Activated naive CD4-positive, alpha-beta T cell treated with anti-CD3 and anti-CD28 coated beads, Interleukin-2, amount 50 U/mL, for 24 hours (primary cell): ENCODE measurements at regions not wholly inside any gene's neighbourhood (a gene's known extent, or its start where the extent isn't known, plus 50 kb on each side); places are given as distances from the start of the nearest gene placed in this dataset.

ENCODE experiments used
- H3K27ac Mint-ChIP-seq: one replicate; pipeline ENCODE4 v1.8.0; 2021; ENCODE audit warnings: mild to moderate bottlenecking, mixed read lengths
- H3K27me3 Mint-ChIP-seq: one replicate; pipeline ENCODE4 v1.8.0; 2021; ENCODE audit warnings: mixed read lengths
- H3K36me3 Mint-ChIP-seq: one replicate; pipeline ENCODE4 v1.8.0; 2021; ENCODE audit warnings: mixed read lengths
- H3K4me1 Mint-ChIP-seq: one replicate; pipeline ENCODE4 v1.8.0; 2021; ENCODE audit warnings: mixed read lengths
- H3K4me3 Mint-ChIP-seq: one replicate; pipeline ENCODE4 v1.8.0; 2021; ENCODE audit warnings: mild to moderate bottlenecking, mixed read lengths
- H3K9me3 Mint-ChIP-seq: one replicate; pipeline ENCODE4 v1.8.0; 2021; ENCODE audit warnings: mixed read lengths

DNA sequence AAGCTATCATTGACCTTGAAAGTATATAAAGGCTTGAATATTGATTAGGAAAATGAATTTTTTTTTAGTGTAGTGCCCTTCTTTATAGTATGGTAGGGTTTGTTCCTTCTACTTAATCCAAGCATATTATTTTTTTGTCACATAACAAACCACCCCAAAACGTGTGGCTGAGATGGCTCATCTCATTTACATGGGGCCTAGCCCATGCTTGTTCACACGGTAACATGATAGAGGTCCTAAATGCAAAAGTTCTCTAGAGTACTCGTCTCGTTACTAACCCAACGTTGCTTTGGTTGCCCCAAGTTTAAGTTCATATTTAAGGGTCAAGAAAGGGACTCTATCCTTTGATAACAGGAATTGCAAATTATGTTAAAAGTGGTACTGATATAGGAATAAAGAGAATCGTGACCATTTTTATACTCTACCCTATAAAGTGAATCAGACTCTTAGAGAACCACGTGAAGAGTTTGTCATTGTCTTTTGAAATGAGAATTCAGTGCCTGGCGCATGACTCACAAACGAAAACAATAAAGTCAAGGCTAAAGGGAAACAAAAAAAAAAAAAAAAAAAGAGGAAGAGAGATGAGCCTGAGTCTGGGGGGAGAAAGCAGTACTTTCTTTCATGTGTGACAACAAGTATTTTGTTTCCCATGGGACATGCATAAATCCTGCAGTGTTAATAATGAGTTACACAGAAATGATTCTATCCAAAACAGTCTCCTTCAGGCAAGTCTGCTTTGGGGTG lies 402.8 kb upstream of the NWD2 start:
- H3K36me3 Mint-ChIP-seq, result no peaks in the 10 kb centered on the region
- H3K27me3 Mint-ChIP-seq, result no peaks in the 10 kb centered on the region
- H3K4me3 Mint-ChIP-seq, result no peak overlapping the region
- H3K27ac Mint-ChIP-seq, result no peak overlapping the region
- H3K4me1 Mint-ChIP-seq, result no peaks in the 10 kb centered on the region
- H3K9me3 Mint-ChIP-seq, result no peaks in the 10 kb centered on the region

DNA sequence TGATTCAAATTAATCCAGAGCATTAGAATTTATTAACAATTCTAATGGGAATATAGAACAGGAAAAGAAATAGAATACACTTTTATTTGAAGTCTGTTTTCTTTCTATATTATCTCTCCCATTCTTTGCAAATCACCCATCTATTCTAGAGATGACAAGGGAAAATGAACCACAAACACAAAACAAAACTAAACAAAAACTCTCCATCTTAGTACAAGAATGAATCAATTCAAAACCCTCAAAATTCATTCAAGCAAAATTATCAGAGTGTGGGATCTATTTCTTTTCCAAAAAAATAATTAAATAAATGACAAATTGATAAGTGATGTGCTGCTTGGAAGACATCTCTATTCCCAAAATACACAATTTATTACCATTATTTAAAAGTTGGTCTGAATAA lies 400.1 kb upstream of the NWD2 start:
- Mint-ChIP-seq H3K27me3 (peaks cover 2% of the 10 kb centered on the region), H3K4me1 (no peaks in the 10 kb centered on the region), H3K4me3 (no peak overlapping the region), H3K9me3 (no peaks in the 10 kb centered on the region), H3K36me3 (no peaks in the 10 kb centered on the region), H3K27ac (no peak overlapping the region)

DNA sequence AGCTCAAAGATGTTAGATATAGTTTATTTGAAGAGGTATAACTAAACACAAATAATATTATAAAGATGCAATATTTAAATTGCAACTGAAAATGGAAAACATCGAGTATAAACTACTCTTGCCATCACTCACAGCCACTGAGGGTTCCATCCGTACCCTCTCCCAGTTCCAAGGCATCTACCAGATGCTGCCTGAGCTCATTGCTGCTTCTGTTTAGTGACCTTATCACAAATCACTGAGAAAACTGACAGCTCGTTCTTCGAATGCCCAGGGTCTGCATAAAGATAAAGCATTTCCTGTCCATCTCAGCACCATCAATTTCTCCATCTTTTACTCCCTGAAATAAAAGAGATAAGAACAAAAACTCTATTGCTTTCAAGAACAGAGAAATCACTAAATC lies 391.7 kb upstream of the NWD2 start:
- peaks cover 3% of the 10 kb centered on the region for H3K27me3 Mint-ChIP-seq
- H3K4me3 Mint-ChIP-seq, result no peak overlapping the region
- no peaks in the 10 kb centered on the region for H3K9me3 Mint-ChIP-seq
- H3K4me1 Mint-ChIP-seq, result no peaks in the 10 kb centered on the region
- H3K36me3 Mint-ChIP-seq, result no peaks in the 10 kb centered on the region
- no peak overlapping the region for H3K27ac Mint-ChIP-seq

DNA sequence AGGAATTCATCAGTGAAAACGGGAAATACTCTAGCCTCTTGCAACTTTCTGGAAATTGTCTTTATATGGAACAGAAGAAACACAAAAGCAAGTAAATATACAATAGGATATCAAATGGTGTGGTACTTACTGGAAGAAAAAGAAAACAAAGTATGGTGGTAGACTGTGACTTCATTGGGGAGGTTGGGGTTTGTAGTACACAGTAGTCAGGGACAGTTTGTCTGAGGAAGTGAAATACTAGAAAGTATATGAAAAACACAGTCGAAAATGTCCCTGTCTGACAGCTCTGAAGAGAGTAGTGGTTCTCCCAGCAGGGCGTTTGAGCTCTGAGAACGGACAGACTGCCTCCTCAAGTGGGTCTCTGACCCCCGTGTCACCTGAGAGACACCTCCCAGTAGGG lies 390.0 kb upstream of the NWD2 start:
- Mint-ChIP-seq H3K27ac (no peak overlapping the region), H3K4me1 (no peaks in the 10 kb centered on the region), H3K9me3 (no peaks in the 10 kb centered on the region), H3K27me3 (peaks cover 1% of the 10 kb centered on the region), H3K36me3 (no peaks in the 10 kb centered on the region), H3K4me3 (no peak overlapping the region)

DNA sequence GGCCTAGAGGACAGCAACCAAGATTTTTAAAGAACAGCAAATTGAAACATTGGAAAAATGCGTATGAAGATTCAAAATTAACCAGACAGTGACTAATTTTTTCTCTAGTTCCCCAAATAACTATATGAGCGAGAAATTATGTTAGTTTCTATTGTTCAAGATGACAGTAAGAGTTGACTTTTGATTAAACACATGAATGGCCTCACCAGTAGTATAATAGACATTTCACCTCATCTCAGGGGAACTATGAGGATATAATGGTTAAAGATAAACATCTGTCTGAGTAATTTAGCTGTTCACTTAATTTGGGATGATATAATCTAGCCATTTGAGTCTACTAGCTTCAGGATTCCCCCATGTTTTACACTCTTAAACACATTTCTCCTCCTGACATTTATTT lies 380.9 kb upstream of the NWD2 start:
- H3K4me1 Mint-ChIP-seq, result no peaks in the 10 kb centered on the region
- no peaks in the 10 kb centered on the region for H3K9me3 Mint-ChIP-seq
- no peak overlapping the region for H3K27ac Mint-ChIP-seq

DNA sequence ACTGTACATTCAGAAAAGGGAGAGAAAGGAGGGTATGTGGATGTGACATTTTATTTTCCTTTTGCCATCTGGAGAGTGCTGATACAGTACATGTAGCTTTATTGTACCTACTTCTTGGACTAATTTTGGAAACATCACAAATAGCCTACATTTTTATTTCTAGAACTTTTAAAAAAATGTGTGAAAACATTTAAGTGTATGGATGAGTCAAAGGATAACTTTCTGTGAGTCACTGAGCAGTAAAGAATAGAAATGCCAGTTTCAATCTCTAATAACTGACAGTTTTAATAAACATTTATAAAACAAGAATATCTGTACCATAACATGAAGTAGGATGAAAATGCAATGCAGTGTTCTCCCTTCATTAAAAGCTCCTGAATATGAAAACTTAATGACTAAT lies 374.4 kb upstream of the NWD2 start:
- Mint-ChIP-seq H3K36me3 (no peaks in the 10 kb centered on the region), H3K4me1 (no peaks in the 10 kb centered on the region), H3K9me3 (no peaks in the 10 kb centered on the region), H3K4me3 (no peak overlapping the region), H3K27ac (no peak overlapping the region), H3K27me3 (peaks cover 2% of the 10 kb centered on the region)

More for the DNA sequence above, 380.9 kb upstream of the NWD2 start:
- H3K36me3 Mint-ChIP-seq, result no peaks in the 10 kb centered on the region
- no peaks in the 10 kb centered on the region for H3K27me3 Mint-ChIP-seq
- H3K4me3 Mint-ChIP-seq, result no peak overlapping the region

DNA sequence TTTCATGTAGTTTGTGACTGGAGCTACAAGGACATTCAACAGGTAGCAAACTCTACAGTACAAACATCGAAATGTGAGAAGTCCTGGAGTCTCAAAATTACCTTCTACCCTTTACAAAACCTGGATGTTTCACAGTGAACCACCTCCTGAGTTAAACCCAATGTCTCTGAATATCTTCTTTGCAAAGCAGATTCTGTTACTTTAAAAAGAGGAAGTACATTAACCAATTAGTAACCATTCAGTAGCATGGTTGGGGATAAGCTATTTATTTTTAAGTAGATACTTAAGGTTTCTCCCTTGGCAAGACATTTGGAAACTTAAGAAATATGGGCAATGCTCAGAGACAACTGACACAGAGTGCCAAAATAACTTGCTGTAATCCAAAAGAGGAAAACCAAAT lies 371.9 kb upstream of the NWD2 start:
- H3K4me1 Mint-ChIP-seq, result no peaks in the 10 kb centered on the region
- H3K27me3 Mint-ChIP-seq, result peaks cover 2% of the 10 kb centered on the region
- no peak overlapping the region for H3K4me3 Mint-ChIP-seq
- no peak overlapping the region for H3K27ac Mint-ChIP-seq
- no peaks in the 10 kb centered on the region for H3K9me3 Mint-ChIP-seq
- no peaks in the 10 kb centered on the region for H3K36me3 Mint-ChIP-seq

DNA sequence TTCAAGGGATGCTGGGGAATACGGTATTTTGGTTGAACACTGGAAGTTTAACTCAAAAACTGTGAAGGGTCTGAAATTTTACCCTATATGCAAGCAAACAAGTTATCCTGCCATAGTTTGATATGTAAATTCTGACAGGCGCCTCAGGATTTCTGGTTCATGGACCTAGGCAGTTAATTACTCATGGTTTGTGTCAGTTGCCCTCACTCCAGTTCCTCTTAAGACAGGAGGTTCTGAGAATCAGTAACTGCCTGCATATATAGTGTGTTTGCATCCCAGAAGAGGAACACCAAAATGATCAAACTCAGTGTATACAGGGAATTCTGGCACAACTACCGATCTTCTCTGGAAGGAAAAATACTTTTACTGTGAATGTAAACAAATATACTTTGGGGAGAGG lies 360.4 kb upstream of the NWD2 start:
- no peak overlapping the region for H3K27ac Mint-ChIP-seq
- no peaks in the 10 kb centered on the region for H3K4me1 Mint-ChIP-seq
- H3K27me3 Mint-ChIP-seq, result no peaks in the 10 kb centered on the region
- no peaks in the 10 kb centered on the region for H3K36me3 Mint-ChIP-seq
- H3K9me3 Mint-ChIP-seq, result peaks cover 6% of the 10 kb centered on the region
- H3K4me3 Mint-ChIP-seq, result no peak overlapping the region

DNA sequence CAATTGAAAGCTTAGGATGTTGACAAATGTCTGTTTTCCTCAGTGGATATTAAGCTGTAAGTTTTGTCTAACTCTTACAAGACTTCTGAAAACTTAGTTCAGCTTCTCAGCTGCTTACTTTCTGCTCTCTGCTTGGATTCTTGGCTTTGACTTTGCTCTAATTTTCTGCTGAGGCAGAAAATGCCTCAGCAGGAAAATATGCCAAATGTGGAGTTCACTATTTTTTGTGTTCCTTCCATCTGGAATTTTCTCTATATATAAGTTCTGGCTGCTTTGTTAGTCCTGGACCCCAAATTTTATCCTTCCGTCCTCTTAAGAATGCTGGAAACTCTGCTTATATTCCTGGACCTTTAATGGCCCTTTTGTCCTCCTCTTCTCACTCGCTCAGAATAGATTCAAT lies 352.6 kb upstream of the NWD2 start:
- Mint-ChIP-seq H3K36me3 (no peaks in the 10 kb centered on the region), H3K4me1 (no peaks in the 10 kb centered on the region), H3K27me3 (no peaks in the 10 kb centered on the region), H3K4me3 (no peak overlapping the region), H3K9me3 (peaks cover under 1% of the 10 kb centered on the region), H3K27ac (no peak overlapping the region)

DNA sequence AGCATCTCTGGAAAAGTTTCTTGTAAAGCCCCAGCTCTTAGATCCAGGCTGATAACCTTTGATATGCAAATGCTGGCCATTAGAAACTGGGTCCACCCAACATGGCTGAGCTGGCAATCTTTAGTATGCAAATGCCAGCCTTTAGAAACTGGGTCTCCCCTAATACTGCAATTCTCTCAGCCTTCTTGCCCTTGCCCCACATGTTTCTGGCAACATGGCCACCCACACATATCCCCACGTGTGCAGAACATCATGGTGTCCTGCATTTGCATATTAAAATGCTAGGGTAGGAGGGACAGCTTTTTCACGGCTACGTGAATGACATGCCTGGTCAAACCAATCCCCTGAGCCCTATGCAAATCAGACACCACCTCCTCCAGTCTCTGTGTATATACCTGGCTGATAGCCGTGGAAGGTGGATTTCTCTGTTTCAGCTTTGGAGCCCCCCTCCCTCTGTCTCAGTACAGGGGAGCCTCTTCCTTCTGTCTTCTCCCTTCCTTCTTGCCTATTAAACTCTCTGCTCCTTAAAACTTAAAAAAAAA lies 344.0 kb upstream of the NWD2 start:
- H3K4me1 Mint-ChIP-seq, result no peaks in the 10 kb centered on the region
- peaks cover 6% of the 10 kb centered on the region for H3K27me3 Mint-ChIP-seq
- no peaks in the 10 kb centered on the region for H3K36me3 Mint-ChIP-seq
- no peak overlapping the region for H3K4me3 Mint-ChIP-seq
- peaks cover 9% of the 10 kb centered on the region for H3K9me3 Mint-ChIP-seq
- no peak overlapping the region for H3K27ac Mint-ChIP-seq

DNA sequence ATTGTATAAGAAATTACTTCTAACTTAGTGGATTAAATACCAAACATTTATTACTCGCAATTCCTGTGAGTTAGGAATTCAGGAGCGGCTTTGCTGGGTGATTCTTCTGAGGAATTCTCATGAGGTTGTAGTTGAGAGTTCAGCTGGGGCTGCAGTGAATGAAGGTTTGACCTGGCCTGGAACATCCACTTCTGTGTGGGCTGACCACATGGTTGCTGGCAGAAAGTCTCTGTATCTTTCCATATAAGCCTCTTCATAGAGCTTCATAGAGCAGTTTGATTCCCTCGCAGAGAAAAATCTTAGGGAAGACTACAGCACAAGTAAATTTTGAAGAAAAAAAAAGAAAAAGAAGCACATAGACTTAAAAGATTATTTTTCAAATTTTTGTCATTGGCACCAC lies 339.7 kb upstream of the NWD2 start:
- H3K9me3 Mint-ChIP-seq, result no peaks in the 10 kb centered on the region
- H3K4me1 Mint-ChIP-seq, result no peaks in the 10 kb centered on the region
- H3K27ac Mint-ChIP-seq, result no peak overlapping the region
- no peaks in the 10 kb centered on the region for H3K36me3 Mint-ChIP-seq
- H3K4me3 Mint-ChIP-seq, result no peak overlapping the region
- H3K27me3 Mint-ChIP-seq, result peaks cover 6% of the 10 kb centered on the region

DNA sequence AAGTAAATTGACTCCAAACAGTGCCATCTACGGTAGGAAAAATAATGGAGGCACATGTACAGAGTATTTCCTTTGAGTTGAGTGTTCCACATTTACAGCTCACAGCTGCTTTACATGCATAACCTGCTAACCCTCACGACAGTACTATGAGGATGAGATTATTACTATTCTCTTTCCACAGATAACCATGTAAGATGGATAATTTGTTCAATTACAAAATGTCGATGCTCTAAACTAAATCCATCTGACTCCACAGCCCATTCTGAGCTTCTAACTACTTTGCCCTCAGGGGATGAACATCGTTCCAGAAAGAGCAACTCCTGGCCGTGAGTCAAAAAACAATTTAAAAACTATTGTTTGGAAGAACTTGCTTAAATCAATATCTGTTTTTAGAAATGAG lies 330.4 kb upstream of the NWD2 start:
- no peaks in the 10 kb centered on the region for H3K36me3 Mint-ChIP-seq
- no peaks in the 10 kb centered on the region for H3K9me3 Mint-ChIP-seq
- peaks cover 3% of the 10 kb centered on the region for H3K27me3 Mint-ChIP-seq
- H3K27ac Mint-ChIP-seq, result no peak overlapping the region
- no peaks in the 10 kb centered on the region for H3K4me1 Mint-ChIP-seq
- no peak overlapping the region for H3K4me3 Mint-ChIP-seq

DNA sequence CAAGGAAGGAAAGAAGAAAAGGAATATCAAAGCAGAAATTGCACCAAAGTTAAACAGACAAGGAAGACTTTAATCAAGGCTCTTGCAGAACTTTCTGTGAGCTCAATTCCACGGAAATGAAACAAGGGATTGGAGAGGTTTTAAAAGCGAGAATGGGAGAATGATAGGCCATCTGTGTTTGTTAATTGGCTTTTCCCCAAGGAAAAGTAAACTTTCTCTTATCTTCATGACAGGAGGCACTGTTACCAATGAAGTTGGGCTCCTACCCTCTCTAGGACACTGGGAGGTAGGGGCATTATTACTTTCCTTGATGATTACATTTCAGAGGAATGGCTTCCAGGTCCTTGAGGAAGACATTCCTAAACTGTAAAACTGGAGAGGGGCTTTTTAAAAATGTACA lies 328.8 kb upstream of the NWD2 start:
- Mint-ChIP-seq H3K27ac (no peak overlapping the region), H3K36me3 (no peaks in the 10 kb centered on the region), H3K9me3 (no peaks in the 10 kb centered on the region), H3K4me3 (no peak overlapping the region), H3K27me3 (peaks cover 3% of the 10 kb centered on the region), H3K4me1 (no peaks in the 10 kb centered on the region)

DNA sequence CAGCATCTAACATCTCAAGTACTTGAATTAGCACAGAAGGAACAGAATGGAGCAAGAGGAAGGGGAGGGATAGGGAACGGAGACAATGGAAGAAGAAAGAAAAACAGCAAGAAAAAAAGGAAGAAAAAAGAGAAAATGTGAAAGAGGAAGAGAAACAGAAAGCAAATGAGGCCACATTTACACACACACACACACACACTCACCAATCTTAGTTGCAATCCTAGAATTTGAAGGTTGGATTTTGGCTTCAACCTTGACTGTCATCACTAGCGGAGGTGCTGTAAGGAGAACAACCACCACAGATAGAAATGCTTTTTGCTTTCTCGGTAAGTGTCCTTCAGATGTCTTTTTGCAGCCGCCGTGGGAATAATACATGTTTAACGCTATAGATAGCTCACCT lies 327.1 kb upstream of the NWD2 start:
- Mint-ChIP-seq H3K27me3 (peaks cover 3% of the 10 kb centered on the region), H3K4me1 (no peaks in the 10 kb centered on the region), H3K4me3 (no peak overlapping the region), H3K36me3 (no peaks in the 10 kb centered on the region), H3K9me3 (no peaks in the 10 kb centered on the region), H3K27ac (no peak overlapping the region)

DNA sequence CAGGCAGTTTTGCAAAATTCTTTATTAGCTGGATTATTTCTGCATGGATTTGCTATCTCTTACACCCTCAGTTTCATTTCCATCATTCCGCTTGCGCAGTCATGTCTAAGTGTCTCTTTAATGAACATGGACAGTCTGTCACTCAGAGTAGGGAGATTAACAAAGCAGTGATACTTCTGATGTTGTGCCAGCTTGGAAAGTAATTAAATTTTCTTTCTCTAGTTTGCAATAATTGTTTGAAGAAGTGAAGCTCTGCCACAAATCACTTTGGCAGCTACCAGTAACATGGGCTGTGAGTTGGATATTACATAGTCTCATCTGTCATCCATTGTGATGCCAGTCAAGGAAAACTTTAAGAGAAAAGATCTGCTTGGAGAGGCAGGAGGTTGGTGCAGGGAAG lies 324.8 kb upstream of the NWD2 start:
- no peak overlapping the region for H3K27ac Mint-ChIP-seq
- no peaks in the 10 kb centered on the region for H3K9me3 Mint-ChIP-seq
- peaks cover 3% of the 10 kb centered on the region for H3K27me3 Mint-ChIP-seq
- H3K4me1 Mint-ChIP-seq, result no peaks in the 10 kb centered on the region
- H3K4me3 Mint-ChIP-seq, result no peak overlapping the region
- no peaks in the 10 kb centered on the region for H3K36me3 Mint-ChIP-seq

DNA sequence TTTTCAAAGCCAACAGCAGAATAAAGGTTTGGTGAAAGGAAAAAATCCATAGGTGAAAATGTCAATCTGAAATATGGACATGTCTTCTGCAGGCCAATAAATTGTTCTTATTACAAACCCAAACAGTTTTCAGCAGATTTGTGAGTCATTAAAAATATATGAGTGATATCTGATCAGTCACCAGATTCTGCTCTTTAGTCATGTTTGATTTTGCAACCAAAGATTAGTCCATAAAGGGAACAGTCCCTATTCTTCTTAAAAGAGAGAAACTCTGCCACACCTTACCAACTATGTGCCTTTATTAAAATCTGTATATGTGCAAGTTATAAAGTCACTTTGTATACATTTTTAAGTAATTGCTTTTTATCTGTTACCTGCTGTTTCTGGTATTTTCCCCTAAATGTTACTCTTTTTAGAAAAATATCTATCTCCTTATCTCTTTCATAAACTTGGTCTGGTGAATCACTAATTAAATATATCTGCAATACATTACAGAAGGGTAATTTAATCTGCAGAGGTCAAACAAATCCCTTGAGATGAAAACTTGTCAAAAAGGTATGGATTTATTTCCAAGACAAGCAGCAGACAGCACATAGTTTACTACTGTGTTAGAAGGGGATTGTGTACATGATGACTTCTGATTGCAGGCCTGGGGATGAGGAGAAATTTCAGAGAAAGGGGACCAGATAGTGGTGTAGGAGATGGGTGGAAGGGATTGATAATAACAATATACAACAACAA lies 322.9 kb upstream of the NWD2 start:
- no peaks in the 10 kb centered on the region for H3K4me1 Mint-ChIP-seq
- no peaks in the 10 kb centered on the region for H3K9me3 Mint-ChIP-seq
- H3K27me3 Mint-ChIP-seq, result no peaks in the 10 kb centered on the region
- H3K27ac Mint-ChIP-seq, result no peak overlapping the region
- H3K36me3 Mint-ChIP-seq, result no peaks in the 10 kb centered on the region
- H3K4me3 Mint-ChIP-seq, result no peak overlapping the region
